Posterior cingulate gyrus (tissue), 11 donors: ENCODE measurements at regions not wholly inside any gene's neighbourhood (a gene's known extent, or its start where the extent isn't known, plus 50 kb on each side); places are given as distances from the start of the nearest gene placed in this dataset.
"Not testable (repeated sequence)": the region's sequence is repeated elsewhere in the genome, so short reads cannot be mapped to it uniquely, and the experiment has no call there.

Experiments used
- DNase-seq, 10 donors: peaks; one replicate each; pipeline versions ENCODE4 v3.0.0 to v3.0.0-alpha.2; 2020 to 2021; ENCODE audit warnings: mixed read lengths in 3 of 10
- intact Hi-C: fragments of 100-400 bp; cut with DNase I; formaldehyde crosslinking; loops from one replicate; pipeline ENCODE4 v1.15.1; 2023

- DNase-seq, intact Hi-C loops: not testable (repeated sequence)
Observed at GRCh38 chr13:52565324-52565723, 76.9 kb upstream of the HNRNPA1L2 start.

- peak in 9 of 10 donors; percentile 19 to 79 (median 50) for DNase-seq
- intact Hi-C loops, result not testable (repeated sequence)
Observed at GRCh38 chr13:52569904-52570602, 72.2 kb upstream of the HNRNPA1L2 start.

GRCh38 chr13:52571163-52571562 lies 71.1 kb upstream of the HNRNPA1L2 start:
- DNase-seq, intact Hi-C loops: not testable (repeated sequence)

- intact Hi-C loops, result not testable (repeated sequence)
Observed at GRCh38 chr13:52582962-52583361, 59.3 kb upstream of the HNRNPA1L2 start.

More at GRCh38 chr13:52582962-52583361, 59.3 kb upstream of the HNRNPA1L2 start:
- not testable (repeated sequence) for DNase-seq
